GM19395 (cell line): ENCODE measurements at regions not wholly inside any gene's neighbourhood (a gene's known extent, or its start where the extent isn't known, plus 50 kb on each side); places are given as distances from the start of the nearest gene placed in this dataset.

ENCODE experiments used
- ATAC-seq: cut with Tn5 transposase; IDR thresholded peaks from one replicate; pipeline ENCODE4 v1.9.1; 2021; ENCODE audit warnings: mild to moderate bottlenecking, moderate library complexity; ENCODE audit not compliant: unreplicated experiment

- no peak for ATAC-seq
These were observed 148.9 kb downstream of the CEBPB start for GRCh38 chr20:50339466-50339901.

GRCh38 chr20:50340541-50340940 lies 149.9 kb downstream of the CEBPB start:
- no peak for ATAC-seq

DNA sequence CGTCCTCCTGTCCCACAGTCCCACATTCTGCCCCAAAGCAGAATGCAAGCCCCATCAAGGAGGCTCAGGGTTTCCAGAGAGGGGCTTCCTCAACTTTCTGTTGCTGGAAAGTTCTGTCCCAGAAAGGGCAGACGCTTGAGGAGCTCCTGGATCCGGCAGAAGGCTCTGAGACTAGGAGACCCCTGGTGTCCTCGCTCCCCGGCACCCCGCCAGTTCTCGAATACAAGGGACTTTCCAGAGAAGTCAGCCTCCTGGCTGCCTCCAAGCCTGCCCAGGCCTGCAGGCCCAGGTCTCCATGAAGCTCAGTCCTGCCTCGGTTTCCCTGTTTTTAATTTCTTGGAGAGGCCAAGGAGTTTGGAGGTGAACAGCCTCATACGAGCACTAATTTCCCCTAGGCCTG lies 150.4 kb downstream of the CEBPB start:
- ATAC-seq, result no peak

GRCh38 chr20:50341880-50342637 lies 151.4 kb downstream of the CEBPB start:
- ATAC-seq, result no peak

- no peak for ATAC-seq
These were observed 152.0 kb downstream of the CEBPB start for GRCh38 chr20:50342638-50343102.

DNA sequence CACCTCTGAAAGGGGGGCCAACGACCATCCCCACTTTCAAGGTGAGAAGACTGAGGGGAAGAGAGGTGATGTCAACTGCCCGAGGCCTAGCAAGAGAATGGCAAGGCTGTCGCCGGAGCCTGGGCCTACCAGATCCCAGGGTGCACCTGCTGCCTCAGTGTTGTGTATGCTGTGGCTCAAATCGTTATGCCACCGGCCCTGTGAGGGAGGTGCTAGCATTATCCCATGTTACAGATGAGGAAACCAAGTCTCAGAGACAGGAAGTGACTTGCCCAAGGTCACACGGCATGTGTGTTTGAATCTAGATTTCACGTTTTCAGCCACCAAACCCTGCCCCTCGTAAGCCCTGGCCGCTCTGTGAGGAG lies 152.5 kb downstream of the CEBPB start:
- no peak for ATAC-seq

GRCh38 chr20:50343490-50344179 lies 153.0 kb downstream of the CEBPB start:
- no peak for ATAC-seq

DNA sequence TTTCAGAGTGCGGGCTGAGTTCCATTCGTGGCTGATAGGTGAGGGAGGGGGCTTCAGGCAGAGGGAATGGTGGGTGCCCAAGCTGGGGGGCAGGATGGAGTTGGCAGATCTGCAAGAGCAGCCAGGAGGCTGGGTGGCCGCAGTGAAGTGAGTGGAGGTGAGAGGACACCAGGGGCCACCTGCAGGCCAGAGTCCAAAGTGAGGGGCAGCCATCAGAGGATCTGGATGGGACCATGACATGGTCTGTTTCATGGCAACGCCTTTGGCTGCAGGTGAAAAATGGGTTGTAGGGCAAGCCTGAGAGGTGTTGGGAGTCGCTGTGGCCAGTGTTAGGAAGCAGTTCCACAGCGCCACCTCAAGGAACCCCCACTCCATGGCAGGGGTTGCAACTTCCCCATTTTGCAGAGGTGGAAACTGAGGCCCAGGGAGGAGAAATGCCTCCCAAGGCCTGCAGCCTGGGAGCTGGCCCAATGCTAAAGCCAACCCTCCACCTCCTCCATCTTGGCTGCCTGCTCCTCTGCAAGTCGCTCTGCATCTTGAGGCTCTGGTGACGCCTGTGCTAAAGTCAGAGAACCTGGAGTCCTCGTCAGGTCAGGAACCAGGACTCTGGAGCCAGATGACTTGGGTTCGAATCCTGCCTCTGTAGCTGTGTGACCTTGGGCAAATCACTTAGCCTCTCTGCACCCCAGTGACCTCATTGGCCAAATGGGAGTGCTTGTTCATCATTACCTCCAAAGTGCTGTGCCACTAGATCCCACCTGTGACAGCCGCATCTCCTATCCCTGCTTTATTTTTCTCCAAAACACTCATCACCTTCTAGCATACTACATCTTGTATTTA lies 153.8 kb downstream of the CEBPB start:
- ATAC-seq, result no peak

- no peak for ATAC-seq
These were observed 155.2 kb downstream of the CEBPB start for GRCh38 chr20:50345712-50346373.

GRCh38 chr20:50346374-50347283 lies 156.0 kb downstream of the CEBPB start:
- no peak for ATAC-seq

GRCh38 chr20:50347284-50348063 lies 156.8 kb downstream of the CEBPB start:
- no peak for ATAC-seq

DNA sequence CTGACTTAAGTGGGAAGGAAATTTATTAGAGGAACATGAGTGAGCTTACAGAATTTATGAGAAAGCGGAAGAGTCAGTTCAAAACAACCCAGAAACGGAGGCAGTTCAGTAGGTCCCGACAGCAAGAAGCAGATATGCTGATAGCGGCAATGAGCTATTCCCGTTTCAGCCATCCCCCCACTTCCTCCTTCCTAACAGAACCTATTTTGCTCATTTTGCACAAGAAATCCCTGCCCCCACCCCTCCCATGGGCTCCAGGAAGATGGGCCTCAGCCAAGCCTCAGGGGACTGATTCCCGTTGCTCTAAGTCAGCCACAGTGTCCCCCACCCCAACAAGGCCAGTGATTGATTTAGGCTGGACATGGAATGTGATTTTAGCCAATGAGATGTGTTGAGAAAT lies 157.5 kb downstream of the CEBPB start:
- no peak for ATAC-seq

- no peak for ATAC-seq
These were observed 159.5 kb upstream of the PTPN1 start for GRCh38 chr20:50350510-50351249.

DNA sequence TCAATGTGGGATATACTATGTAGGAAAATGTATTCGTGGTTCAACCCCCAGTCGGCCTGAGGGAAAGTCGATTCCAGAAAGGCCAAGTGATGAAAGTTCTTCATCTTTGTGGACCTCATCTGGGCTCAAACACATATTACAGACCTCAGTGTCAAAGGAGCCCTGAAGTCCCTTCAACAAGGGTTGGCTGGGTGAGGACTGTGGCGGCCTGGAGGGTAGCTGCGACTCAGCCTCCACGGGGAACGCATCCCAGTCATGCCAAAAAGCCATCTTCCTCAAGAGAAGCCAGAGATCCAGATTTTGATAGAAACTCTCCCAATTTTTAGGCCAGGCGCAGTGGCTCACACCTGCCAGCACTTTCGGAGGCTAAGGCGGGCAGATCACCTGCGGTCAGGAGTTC lies 158.6 kb upstream of the PTPN1 start:
- ATAC-seq, result no peak

GRCh38 chr20:50353289-50353961 lies 156.8 kb upstream of the PTPN1 start:
- no peak for ATAC-seq

- no peak for ATAC-seq
These were observed 155.2 kb upstream of the PTPN1 start for GRCh38 chr20:50354721-50355589.
